NCI-H510A (cell line): ENCODE measurements at regions not wholly inside any gene's neighbourhood (a gene's known extent, or its start where the extent isn't known, plus 50 kb on each side); places are given as distances from the start of the nearest gene placed in this dataset.
"Not testable (repeated sequence)": the region's sequence is repeated elsewhere in the genome, so short reads cannot be mapped to it uniquely, and the experiment has no call there.

ENCODE experiments used
- DNase-seq: peaks from one replicate; lab custom pipeline; 2025; lab: John Stamatoyannopoulos, UW

- DNase-seq = no peak
Measured at GRCh38 chr11:81574301-81574700, 1159.4 kb downstream of the FAM181B start.

GRCh38 chr11:81573367-81573766, 1160.3 kb downstream of the FAM181B start:
- peak; percentile 3 for DNase-seq

DNA sequence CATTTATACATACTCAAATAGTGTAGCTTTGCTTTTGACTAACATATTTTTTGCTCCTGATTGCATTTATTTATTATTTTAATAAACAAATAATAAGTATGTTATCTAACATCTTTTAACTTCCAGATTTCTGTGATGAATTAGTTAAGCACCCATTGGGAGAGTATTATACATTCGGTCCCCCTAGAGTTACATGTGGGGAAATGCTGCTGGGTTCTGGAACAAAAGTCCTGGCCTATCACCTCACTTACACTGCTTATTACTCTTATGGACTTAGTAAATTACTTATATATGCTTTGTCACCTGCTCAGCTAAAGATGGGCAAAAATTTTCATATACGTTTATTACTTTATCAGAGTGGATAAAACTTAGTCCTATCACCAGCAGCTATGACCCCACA, 1163.0 kb downstream of the FAM181B start:
- no peak for DNase-seq

DNA sequence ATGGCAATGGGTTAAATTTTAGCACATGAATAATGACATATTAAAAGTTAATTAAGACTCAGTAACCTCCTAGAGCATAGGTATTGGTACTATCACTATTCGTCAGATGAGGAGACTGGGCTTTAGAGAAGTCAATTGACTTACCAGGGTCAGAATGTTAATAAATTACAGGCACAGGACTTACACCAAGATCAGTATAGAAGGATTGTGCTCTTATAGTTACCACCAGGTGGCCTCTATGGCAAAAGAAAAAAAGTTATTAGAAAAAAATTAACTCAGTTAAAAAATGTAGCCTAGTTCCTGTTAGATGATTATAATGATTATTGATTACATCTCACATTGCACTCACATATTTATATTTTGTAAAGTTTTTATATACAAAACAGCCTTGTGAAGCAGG, 1163.7 kb downstream of the FAM181B start:
- DNase-seq = no peak

GRCh38 chr11:81568918-81569317, 1164.7 kb downstream of the FAM181B start:
- no peak for DNase-seq

DNA sequence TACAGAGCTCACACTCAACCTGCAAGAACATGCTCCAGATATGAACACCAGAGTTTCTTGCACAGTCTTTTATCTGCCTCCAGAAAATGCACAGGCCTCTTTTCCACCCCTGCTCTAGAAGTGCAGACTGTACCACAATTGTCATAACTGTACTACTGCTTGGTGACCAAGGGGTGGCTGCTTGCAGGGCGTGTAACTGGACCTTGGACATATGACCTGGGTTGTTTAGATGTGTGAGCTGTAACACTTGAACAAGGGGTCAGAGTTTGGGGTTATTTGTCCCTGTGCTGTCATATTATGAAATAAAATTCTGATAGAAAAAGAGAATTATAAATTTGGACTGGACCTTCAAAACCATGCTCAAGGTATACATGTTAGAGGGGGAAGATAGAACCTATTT, 1185.5 kb downstream of the FAM181B start:
- no peak for DNase-seq

GRCh38 chr11:81539806-81540205, 1193.9 kb downstream of the FAM181B start:
- not testable (repeated sequence) for DNase-seq

DNA sequence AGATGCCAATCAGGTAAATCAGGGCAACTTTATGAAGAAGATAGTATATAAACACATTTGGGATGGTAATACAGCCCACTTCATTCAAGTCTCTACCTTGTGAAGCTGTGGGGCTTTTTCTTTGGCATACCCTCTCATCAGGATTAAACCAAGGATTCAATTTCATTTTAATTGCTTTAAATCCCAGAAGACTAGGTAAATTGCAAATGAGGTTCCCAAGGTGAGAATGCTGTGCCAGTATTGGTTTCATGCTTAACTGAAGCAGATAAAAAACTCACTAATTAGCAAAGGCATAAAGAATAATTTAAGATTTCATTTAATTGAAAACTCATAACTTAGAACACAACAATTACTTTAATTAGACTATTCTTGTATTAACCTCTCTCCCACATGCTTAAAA, 1218.1 kb downstream of the FAM181B start:
- DNase-seq = no peak

- no peak for DNase-seq
Measured at GRCh38 chr11:81497202-81497804, 1236.4 kb downstream of the FAM181B start.

GRCh38 chr11:81496601-81497000, 1237.1 kb downstream of the FAM181B start:
- DNase-seq = no peak

GRCh38 chr11:81495699-81496292, 1237.9 kb downstream of the FAM181B start:
- DNase-seq = no peak

DNA sequence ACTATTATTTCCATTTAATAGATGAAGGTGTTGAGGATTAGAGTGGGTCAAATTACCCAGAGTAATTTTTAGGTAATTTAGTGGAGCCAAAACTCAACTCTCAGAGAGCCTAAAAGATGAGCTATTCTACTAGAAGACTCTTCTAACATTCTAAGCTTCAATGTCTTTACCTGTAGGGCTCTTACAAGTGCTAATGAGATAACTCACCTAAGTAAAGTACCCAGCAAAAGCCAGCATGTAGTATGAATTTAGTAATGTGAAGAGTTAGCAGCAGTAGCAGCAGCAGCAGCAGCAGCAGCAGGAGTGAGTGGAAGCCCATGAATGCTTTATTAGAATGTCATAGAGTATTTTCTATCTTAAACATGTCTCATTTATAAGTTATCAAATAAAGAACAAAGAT, 1239.2 kb downstream of the FAM181B start:
- no peak for DNase-seq

DNA sequence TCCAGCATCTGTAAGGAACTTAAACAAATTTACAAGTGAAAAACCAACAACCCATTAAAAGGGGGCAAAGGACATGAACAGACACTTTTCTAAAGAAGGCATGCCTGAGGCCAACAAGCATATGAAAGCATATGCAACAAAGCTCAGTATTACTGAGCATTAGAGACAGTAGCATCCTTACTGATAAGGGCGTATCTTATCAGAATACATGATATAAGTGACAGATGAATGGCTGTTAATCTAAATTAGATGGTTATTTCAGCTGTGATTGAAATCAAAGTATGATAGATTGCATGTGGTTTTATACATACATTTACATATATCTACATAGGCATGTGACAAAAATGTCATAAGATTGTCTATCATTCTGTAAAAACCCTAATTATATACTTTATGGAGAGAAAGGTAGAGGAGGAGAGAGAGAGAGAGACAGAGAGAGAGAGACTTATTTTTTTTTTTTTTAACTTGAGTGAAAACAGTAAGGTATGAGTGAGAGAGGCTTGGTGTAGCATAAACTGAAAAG, 1240.7 kb downstream of the FAM181B start:
- DNase-seq = no peak

- no peak for DNase-seq
Measured at GRCh38 chr11:81487109-81487508, 1246.6 kb downstream of the FAM181B start.

- DNase-seq = no peak
Measured at GRCh38 chr11:81484196-81484595, 1249.5 kb downstream of the FAM181B start.

DNA sequence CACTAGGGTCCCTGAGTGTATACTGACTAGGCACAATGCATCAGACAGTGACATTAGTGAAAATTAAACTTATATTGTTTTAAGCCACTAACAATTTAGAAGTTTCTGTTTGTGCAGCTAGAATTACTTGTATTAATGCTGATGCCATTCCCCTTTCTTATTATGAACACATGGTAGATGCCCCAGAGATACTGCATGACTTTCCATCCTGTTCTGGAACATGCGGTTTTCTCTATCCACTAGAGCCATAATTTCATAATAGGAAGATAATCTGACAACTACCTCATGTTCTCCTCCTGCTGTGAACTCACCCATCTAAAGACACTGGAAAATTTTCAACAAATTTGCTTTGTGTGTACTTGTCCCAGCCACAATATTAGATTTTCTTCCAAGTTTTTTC, 1256.4 kb downstream of the FAM181B start:
- DNase-seq = no peak

GRCh38 chr11:81476345-81476744, 1257.3 kb downstream of the FAM181B start:
- DNase-seq = no peak

DNA sequence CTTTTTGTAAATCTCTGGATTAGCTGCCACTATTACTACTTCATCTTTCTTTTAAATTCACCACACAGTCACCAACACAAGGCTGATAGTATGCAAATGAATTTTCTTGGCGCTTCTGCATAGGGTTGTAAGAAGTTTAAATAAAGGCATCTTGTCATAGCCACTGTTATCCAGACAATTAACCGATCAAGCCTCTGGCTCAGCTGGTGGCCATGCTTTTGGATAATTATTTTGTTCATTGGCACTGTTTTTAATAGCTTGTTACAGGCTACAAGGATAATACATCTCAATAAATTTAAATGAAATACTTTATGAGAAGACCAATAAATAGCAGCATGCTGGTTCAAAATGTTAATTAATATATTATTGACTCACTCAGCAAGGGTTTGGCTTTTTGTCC, 1261.0 kb downstream of the FAM181B start:
- DNase-seq = no peak

DNA sequence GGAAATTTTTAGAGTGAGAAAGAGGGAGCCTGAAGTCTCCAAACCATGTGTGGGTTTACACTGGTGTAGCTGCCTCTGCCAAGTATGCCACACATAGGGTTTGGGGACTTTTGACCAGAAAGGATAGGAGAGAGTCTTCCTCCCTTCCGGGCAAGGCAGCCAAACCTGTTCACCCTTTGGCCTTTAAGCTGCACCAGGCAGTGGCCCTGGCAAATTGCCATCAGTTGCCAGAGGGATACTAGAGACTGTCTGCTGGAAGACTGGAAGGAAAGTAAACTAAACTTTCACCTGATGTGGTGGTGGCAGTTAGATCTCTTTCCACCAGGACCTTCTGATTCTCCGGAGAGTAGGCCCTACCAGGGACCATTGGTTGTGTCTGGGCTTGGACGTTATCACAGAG, 1263.2 kb downstream of the FAM181B start:
- no peak for DNase-seq

GRCh38 chr11:81459766-81460306, 1273.8 kb downstream of the FAM181B start:
- no peak for DNase-seq

- no peak for DNase-seq
Measured at GRCh38 chr11:81449588-81450156, 1284.0 kb downstream of the FAM181B start.

DNA sequence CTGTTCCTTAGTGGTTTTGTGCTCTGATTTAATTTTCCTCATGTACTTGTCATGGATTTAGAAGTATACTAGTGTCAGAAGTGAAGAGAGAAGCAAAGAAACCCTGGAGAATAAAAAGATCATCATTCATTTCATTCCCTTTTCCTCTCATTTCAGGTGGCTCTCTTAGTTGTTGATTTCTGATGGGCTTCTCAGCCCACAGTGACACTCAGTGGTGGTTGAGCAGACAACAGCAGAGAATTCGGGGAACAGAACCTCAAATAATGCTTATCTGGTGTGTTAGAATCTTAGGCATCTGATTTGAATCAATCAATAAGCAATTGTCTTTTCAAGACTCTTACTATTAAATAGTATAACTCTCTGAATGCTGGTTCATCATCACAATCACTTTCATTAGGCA, 1289.4 kb downstream of the FAM181B start:
- DNase-seq = no peak

DNA sequence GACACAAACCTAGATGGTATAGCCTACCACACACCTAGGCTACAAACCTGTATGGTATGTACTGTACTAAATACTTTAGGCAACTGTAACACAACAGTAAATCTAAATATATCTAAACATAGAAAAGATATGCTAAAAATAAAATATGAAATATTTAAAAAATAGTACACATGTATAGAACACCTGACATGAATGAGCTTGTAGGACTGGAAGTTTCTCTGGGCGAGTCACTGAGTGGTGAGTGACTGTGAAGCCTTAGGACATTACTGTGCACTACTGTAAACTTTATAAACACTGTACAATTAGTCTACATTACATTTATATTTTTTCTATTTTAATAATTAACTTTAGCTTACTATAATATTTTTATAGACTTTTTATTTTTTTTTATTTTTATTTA, 1301.3 kb downstream of the FAM181B start:
- no peak for DNase-seq
